ENCODE measurements at regions not wholly inside any gene's neighbourhood (a gene's known extent, or its start where the extent isn't known, plus 50 kb on each side); places are given as distances from the start of the nearest gene placed in this dataset.
"Not testable (repeated sequence)": the region's sequence is repeated elsewhere in the genome, so short reads cannot be mapped to it uniquely, and the experiment has no call there.

- no peak for DNase-seq (ENCODE audit: low read depth)
These were observed 164.3 kb upstream of the PABPC3 start for GRCh38 chr13:24931450-24932251.

GRCh38 chr13:24933106-24934023 lies 162.6 kb upstream of the PABPC3 start:
- DNase-seq (ENCODE audit: low read depth): not testable (repeated sequence)

GRCh38 chr13:24934024-24934385 lies 161.9 kb upstream of the PABPC3 start:
- DNase-seq (ENCODE audit: low read depth): peak; percentile 24

- DNase-seq (ENCODE audit: low read depth): no peak
These were observed 157.0 kb upstream of the PABPC3 start for GRCh38 chr13:24938966-24939365.

DNA sequence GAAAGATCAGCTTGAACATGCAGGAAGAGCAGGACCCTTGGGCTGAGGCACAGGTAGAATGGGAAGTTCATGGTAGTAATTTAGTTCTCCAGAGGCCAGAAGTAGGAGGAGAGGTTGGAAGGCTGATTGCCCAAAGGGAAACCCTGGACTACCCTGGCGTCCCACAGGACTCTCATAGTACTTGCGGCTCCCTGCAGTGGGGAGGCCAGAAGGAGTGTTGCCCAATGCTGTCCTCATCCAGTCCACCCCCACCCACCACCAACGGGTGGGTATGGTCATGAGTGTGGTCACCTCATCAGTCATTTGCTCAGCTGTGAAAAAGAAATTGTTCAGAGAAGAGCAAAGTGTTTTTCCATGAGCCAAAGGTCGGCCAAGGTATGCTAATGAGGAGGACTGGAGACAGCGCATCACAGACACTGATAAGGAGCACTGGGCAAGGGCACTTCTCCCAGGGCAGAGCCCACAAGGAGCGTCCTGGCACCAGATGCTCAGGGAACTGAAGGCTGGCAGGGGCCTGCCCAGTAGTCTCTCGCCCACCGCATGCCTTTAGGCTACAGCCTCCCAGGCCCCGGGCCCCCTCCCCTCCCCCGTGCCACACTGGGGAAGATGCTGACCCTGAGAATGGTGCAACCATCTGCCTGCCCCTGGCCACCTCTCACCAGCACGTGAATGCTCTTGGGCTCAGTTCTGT lies 154.8 kb upstream of the PABPC3 start:
- not testable (repeated sequence) for DNase-seq (ENCODE audit: low read depth)

DNA sequence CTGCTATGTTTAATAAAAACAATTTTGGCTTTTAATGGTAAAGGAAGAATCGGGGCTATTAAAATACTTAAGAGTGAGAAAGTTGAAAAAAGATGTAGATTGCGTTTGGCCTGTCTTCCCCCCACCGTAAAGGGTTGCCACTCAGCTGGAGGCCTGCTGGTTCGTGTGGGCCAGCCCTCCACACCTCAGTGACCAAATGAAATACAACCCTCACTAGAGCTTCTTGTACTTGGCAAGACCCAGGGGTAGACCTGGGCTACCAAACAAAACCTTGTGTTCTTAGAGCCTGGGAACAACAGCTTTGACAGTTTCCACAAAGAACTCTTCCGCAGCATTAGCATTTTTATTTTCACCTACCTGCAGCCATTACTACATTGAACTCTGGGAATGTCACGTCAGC lies 152.8 kb upstream of the PABPC3 start:
- DNase-seq (ENCODE audit: low read depth): no peak

DNA sequence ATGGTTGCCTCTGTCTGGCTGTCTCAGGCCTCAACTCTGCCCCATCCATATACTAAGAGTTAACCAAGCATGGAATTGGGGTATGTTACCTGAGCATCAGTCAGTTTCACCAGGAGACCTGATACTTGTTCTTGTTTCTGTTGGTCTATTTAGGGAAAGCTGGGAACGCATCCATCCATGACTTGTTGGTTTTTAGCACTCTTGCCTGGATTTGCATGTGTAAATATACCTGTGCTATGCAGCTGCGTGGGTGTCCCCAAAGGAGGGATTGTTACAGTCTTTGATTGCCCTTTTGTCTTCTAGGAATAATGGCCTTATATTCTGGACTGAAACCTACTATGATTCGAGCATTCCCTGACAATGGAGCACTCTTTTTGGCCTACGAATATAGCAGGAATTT lies 151.9 kb upstream of the PABPC3 start:
- DNase-seq (ENCODE audit: low read depth): not testable (repeated sequence)

- not testable (repeated sequence) for DNase-seq (ENCODE audit: low read depth)
These were observed 147.0 kb upstream of the PABPC3 start for GRCh38 chr13:24948977-24949376.

- not testable (repeated sequence) for DNase-seq (ENCODE audit: low read depth)
These were observed 145.3 kb upstream of the PABPC3 start for GRCh38 chr13:24950611-24951010.

DNA sequence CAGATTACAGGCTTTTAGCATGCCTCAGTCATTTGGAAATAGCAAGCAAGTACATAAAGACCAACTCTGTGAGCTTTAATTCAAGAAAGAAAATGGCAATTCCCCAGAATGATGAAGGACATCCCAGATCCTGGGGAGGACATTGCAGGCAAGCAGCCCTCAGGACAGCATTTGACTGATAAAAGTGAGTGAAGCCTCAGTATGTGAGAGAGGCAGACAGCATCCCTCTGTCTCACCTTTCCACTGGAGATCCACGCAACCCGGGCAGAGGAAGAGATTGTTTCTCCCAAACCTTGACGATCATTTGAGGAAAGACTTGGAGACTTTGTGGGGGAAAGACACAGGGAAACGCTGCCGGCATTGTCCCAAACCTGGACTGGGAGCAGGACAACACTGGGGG lies 128.0 kb upstream of the PABPC3 start:
- not testable (repeated sequence) for DNase-seq (ENCODE audit: low read depth)

GRCh38 chr13:24968416-24968815 lies 127.5 kb upstream of the PABPC3 start:
- peak; percentile 35 for DNase-seq (ENCODE audit: low read depth)

- DNase-seq (ENCODE audit: low read depth): not testable (repeated sequence)
These were observed 122.8 kb upstream of the PABPC3 start for GRCh38 chr13:24973102-24973501.

DNA sequence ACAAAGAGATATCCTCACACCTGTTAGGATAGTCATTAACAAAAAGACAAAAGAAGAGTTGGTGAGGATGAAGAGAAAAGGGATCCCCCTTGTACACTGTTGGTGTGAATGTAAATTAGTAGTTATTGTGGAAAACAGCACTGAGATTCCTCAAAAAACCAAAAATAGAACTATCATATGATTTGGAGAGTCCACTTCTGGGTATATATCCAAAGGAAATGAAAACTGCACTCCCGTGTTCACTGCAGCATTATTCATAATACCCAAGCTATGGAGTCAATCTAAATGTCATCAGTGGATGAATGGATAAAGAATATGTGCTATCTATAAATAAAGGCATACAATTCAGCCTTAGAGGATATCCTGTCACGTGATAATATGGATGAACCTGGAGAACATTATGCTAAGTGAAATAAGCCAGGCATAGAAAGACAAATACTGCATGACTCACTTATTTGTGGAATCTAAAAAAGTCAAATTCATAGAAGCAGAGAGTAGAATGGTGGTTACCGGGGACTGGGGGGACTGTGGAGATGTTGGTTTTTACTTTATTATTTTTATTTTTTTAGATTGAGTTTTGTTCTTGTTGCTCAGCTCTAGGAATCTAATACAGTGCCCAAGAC lies 114.6 kb upstream of the PABPC3 start:
- DNase-seq (ENCODE audit: low read depth): not testable (repeated sequence)

- no peak for DNase-seq (ENCODE audit: low read depth)
These were observed 113.5 kb upstream of the PABPC3 start for GRCh38 chr13:24982333-24982999.

DNA sequence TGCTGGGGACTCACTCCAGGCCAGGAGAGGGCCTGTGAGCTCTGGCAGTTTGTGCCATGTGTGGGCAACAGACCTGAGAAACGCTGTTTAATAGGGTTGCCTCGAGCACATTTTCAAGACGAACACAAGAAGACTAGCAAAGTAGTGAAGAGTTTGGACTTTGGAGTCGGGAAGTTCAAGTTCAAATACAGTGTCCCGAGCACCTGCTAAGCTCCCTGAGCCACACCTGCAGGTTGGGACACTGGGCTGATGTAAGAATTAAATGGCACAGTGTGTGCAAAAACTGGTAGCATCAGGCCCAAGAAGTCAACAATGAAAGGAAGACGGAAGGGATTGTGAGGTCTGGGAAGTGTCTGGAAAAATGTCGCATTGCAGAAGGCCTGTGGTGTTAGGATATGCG lies 112.8 kb upstream of the PABPC3 start:
- no peak for DNase-seq (ENCODE audit: low read depth)

DNA sequence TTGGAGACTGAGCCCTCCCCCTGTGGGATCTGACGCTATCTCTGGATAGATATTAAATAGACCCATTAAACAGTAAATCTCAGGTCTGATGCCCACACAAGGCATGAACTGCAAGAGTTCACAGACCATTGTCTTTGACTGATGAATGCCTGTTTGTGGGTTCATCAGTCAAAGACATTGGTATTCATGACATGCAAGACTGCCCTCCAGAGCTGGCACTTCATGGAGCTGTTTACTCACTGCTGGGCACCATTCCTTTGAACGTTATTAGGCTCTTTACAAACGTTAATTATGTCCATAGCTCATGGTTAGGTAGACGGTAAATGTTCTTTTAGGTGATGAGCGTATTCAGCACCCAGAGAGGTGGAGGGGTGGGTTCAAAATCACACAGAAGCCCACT lies 111.8 kb upstream of the PABPC3 start:
- no peak for DNase-seq (ENCODE audit: low read depth)

DNA sequence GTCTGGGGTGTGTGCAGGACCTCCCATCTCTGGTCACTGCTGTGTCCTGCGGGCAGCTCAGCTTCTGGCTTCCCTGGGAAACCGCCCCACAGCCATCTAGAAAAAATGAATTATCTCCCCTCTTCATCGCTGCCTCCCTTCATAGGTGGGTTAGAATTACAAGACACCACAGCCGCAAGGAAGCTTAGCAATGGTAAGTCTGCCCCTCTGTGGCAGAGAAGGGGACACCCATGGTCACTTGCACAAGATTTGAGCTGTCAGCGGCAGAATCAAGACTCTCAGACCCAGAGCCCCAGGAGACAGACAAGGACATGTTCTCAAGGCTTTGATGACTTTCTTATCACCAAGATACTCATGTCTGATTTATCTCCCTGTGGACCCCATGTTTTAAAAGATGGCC lies 110.8 kb upstream of the PABPC3 start:
- DNase-seq (ENCODE audit: low read depth): no peak

- no peak for DNase-seq (ENCODE audit: low read depth)
These were observed 110.0 kb upstream of the PABPC3 start for GRCh38 chr13:24985896-24986295.

- DNase-seq (ENCODE audit: low read depth): no peak
These were observed 109.1 kb upstream of the PABPC3 start for GRCh38 chr13:24986826-24987225.

GRCh38 chr13:24989959-24990358 lies 106.0 kb upstream of the PABPC3 start:
- DNase-seq (ENCODE audit: low read depth): not testable (repeated sequence)

GRCh38 chr13:24992946-24993345 lies 103.0 kb upstream of the PABPC3 start:
- DNase-seq (ENCODE audit: low read depth): not testable (repeated sequence)
